GM19438 (cell line): ENCODE measurements at regions not wholly inside any gene's neighbourhood (a gene's known extent, or its start where the extent isn't known, plus 50 kb on each side); places are given as distances from the start of the nearest gene placed in this dataset.
"Not testable (repeated sequence)": the region's sequence is repeated elsewhere in the genome, so short reads cannot be mapped to it uniquely, and the experiment has no call there.

Experiments used
- ATAC-seq: cut with Tn5 transposase; IDR thresholded peaks from one replicate; pipeline ENCODE4 v1.9.1; 2021; ENCODE audit warnings: low read depth; ENCODE audit not compliant: unreplicated experiment

GRCh38 chr14:44453433-44454171 is 53.5 kb downstream of the FSCB start:
- no peak for ATAC-seq

GRCh38 chr14:44450232-44450631 is 56.9 kb downstream of the FSCB start:
- ATAC-seq, result not testable (repeated sequence)

GRCh38 chr14:44449680-44450079 is 57.4 kb downstream of the FSCB start:
- ATAC-seq, result no peak

GRCh38 chr14:44448951-44449358 is 58.1 kb downstream of the FSCB start:
- no peak for ATAC-seq

- ATAC-seq, result no peak
Observed at GRCh38 chr14:44446965-44447364, 60.1 kb downstream of the FSCB start.

- no peak for ATAC-seq
Observed at GRCh38 chr14:44444454-44444853, 62.6 kb downstream of the FSCB start.

DNA sequence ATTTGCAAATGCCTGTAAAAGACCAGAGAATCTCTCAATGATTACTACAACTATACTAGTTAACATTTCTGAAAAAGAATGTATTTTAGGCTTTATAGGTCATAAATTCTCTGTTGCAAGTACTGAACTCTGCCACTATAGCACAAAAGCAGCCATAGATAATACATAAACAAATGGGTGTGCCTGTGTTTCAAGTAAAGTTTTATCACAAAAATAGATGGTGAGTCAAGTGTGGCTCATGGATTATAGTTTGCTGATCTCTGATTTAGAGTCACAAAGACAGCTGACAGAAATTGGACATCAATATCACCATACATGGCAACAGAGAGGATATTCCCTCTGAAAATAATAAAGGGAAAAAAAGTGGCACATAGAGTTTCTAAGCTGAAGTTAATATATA is 68.1 kb downstream of the FSCB start:
- ATAC-seq, result no peak

GRCh38 chr14:44438221-44438620 is 68.9 kb downstream of the FSCB start:
- ATAC-seq, result no peak

- ATAC-seq, result no peak
Observed at GRCh38 chr14:44436458-44436857, 70.6 kb downstream of the FSCB start.

DNA sequence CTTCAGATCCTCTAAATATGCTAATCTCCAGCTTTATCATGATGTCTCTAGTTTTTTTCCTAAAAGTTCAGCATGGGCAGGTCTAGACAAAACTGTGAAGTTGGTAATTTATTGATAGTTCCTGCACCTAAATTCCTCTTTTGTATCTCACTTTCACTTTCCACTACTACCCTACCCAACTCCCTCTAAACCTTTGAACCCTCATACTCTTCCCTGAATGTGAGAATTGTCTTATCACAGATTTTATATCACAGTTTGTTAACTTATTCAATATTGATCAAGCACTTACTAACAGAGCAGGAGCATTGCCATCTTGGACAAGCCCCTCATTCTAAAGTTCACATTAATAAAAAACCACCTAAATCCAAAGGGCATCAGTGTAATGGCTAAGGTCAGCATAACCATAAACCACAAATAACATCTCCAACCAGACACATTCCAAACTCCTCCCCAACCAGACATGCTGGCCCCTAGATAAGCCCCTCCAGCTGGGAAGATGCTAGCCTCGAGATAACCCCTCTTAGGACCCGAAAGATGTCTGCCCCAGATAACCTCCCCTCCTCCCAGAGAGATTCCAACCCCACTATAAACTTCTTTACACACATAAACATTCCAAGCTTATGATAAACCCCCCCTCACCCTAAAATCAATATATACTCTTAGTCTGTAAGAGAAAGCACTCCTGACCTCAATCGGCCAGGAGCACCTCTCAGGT is 78.7 kb downstream of the FSCB start:
- ATAC-seq, result no peak

GRCh38 chr14:44422699-44423098 is 84.4 kb downstream of the FSCB start:
- no peak for ATAC-seq

DNA sequence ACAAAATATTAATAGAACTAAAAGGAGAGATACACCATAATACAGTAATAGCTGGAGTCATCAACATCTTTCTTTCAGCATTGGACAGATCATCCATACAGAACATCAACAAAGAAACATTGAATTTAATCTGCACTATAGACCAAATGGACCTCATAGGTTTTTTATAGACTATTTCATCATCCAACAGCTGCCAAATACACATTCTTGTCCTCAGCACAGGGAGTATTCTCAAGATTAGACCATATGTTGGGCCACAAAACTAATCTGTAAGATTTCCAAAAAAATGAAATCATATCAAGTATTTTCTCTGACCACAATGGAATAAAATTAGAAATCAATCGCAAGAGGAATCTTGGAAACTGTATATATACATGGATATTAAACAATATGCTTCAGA is 86.9 kb downstream of the FSCB start:
- ATAC-seq, result no peak

DNA sequence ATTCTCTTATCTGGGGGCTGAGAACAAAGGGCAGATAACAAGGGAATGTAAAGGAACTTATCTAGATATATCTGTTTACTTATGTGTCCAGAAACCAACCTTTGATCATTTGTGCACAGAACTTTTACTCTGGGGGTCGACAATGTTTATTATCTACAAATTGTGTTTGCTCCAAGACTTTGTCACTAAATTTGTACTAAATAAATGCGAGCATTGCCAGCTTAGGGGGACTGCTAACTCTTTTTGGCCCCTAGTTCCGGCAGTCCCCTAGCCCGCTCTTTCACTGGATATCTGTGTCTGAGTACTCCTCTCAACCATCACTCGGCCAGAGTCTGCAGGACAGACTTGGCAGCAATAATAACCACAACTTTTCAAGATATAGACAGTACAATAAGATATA is 88.2 kb downstream of the FSCB start:
- no peak for ATAC-seq

DNA sequence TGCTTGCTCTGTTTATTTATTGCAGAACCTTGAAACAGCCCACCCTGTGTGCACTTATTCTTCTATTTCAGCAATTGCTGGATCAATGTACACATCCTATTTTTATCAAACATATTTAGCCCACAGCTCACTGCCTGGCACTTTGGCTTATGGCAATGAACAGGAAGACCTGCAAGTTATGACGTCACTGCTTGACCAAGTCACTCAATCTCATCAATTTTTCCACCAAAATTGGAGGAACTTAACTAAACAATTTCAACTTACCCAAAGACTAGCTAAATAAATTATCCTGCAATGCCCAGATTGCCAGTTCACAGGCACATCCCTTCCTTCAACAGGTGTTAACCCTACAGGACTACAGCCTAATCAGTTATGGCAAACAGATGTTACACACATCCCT is 89.3 kb downstream of the FSCB start:
- no peak for ATAC-seq

DNA sequence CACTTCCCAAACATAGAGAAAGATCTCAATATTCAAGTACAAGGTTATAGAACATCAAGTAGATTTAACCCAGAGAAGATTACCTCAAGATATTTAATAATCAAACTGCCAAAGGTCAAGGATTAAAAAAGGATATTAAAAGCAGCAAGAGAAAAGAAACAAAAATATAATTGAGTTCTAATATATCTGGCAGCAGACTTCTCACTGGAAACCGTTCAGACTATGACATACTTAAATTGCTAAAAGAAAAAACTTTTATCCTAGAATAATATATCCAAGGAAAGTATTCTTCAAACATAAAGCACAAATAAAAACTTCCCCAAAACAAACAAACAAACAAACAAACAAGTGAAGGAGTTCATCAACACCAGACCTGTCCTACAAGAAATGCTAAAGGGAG is 92.4 kb downstream of the FSCB start:
- no peak for ATAC-seq

DNA sequence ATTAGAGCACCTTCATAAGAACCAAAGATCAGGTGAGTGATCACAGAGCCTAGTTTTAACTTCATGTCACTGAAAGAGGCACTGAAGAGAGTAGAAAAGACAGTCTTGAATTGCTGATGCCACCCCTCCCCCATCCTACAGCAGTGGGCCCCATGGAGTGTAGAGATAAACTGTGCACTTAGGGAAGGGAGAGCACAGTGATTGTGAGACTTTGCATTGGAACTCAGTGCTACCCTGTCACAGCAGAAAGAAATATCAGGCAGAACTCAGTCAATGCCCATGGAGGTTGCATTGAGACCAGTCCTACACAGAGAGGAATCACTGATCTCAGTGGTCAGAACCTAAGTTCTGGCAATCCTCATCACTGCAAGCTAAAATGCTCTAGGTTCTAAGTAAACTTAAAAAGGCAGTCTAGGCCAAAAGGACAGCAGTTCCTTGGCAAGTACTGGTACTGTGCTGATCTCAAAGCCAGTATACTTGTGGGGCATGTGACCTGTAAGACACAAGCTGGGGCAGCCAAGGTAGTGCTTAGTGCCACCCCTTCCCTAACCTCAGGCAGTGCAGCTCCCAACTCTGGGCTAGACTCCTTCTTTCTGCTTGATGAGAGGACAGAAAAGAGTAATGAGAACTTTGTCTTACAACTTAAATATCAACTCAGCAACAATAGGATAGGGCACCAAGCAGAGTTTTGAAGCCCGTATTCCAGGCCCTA is 94.1 kb downstream of the FSCB start:
- ATAC-seq, result no peak

DNA sequence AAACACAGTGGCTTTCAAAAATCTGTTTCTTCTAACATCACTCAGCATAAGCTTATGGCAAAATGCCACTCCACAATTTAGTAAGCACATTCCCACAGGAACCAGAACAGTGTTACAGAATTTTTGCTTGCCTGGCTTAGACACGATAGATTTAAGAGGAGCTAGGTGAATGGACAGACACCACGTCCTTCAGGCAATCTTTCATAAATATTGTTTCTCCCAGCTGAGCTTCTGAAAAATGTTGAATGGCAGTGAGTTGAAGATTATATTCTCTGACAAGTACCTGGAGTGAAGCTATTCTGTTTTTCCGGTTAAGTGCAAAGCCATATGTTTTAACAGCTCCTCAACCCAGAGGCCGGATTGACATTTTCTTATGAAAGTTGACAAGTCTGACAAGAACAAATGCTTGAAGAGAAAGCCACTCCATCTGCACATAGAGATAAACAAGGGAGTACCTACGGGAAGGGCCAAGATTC is 102.0 kb downstream of the FSCB start:
- ATAC-seq, result no peak

GRCh38 chr14:44404599-44404998 is 102.5 kb downstream of the FSCB start:
- ATAC-seq, result no peak

DNA sequence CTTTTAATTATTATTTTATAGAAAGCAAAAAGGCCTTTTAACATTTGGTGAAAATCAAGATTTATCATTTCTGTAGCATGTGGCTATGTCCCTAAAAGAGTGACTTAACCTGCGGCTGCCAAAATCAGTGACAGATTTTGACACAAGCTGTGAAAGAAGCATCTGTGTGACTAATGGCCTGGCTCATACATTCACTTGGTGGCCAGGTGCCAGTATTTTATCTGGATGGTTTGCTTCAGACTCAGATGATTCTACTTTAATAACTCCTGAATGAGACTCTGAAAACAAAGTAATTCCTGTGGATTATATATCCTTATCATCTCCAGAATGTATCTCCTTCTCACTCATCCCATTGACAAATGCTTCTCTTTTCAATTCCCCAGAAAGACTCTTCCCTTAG is 103.0 kb downstream of the FSCB start:
- no peak for ATAC-seq

DNA sequence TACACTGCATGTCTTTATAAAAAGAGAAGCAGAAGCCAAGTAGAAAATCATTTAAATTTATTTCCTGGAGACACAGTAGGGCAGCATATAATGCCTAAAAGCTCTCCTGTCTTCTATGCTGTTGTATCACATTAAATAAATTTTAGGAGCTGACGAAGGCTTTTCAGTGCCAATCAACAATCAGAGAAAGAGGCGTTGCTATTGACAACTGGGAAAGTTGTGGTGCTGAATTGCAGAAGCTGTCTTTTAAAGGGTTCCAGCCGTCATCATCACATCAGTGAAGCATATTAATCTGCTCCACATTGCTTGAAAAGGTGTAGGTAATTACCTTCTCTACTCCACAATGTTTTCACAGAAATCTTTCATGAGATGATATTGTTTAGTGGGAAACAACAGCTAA is 103.9 kb downstream of the FSCB start:
- no peak for ATAC-seq

- ATAC-seq, result no peak
Observed at GRCh38 chr14:44396226-44396625, 110.9 kb downstream of the FSCB start.

GRCh38 chr14:44392984-44393383 is 114.1 kb downstream of the FSCB start:
- no peak for ATAC-seq
